ENCODE measurements at regions not wholly inside any gene's neighbourhood (a gene's known extent, or its start where the extent isn't known, plus 50 kb on each side); places are given as distances from the start of the nearest gene placed in this dataset.
"Not testable (repeated sequence)": the region's sequence is repeated elsewhere in the genome, so short reads cannot be mapped to it uniquely, and the experiment has no call there.

GRCh38 chr12:34142430-34142829, 120.1 kb downstream of the ALG10 start:
- no peak for TF ChIP-seq CTCF (IDR thresholded peaks at IDR 0.05; ENCODE audit: borderline replicate concordance, insufficient read depth, low read depth, low read length)

GRCh38 chr12:34151019-34151418, 128.7 kb downstream of the ALG10 start:
- H3K4me3 ChIP-seq (ENCODE audit: low read depth, low read length): no peak overlapping the region
- TF ChIP-seq CTCF (IDR thresholded peaks at IDR 0.05; ENCODE audit: borderline replicate concordance, insufficient read depth, low read depth, low read length): no peak

More at GRCh38 chr12:34142430-34142829, 120.1 kb downstream of the ALG10 start:
- no peak overlapping the region for H3K4me3 ChIP-seq (ENCODE audit: low read depth, low read length)

- H3K4me3 ChIP-seq (ENCODE audit: low read depth, low read length): no peak overlapping the region
- TF ChIP-seq CTCF (IDR thresholded peaks at IDR 0.05; ENCODE audit: borderline replicate concordance, insufficient read depth, low read depth, low read length): no peak
Measured at GRCh38 chr12:34163443-34163842, 141.1 kb downstream of the ALG10 start.

GRCh38 chr12:34166427-34167060, 144.2 kb downstream of the ALG10 start:
- no peak for TF ChIP-seq CTCF (IDR thresholded peaks at IDR 0.05; ENCODE audit: borderline replicate concordance, insufficient read depth, low read depth, low read length)

GRCh38 chr12:34168507-34168906, 146.2 kb downstream of the ALG10 start:
- not testable (repeated sequence) for H3K4me3 ChIP-seq (ENCODE audit: low read depth, low read length)

More at GRCh38 chr12:34166427-34167060, 144.2 kb downstream of the ALG10 start:
- H3K4me3 ChIP-seq (ENCODE audit: low read depth, low read length): no peak overlapping the region

- H3K4me3 ChIP-seq (ENCODE audit: low read depth, low read length): no peak overlapping the region
- no peak for TF ChIP-seq CTCF (IDR thresholded peaks at IDR 0.05; ENCODE audit: borderline replicate concordance, insufficient read depth, low read depth, low read length)
Measured at GRCh38 chr12:34186492-34186891, 164.2 kb downstream of the ALG10 start.

GRCh38 chr12:34188974-34189373, 166.7 kb downstream of the ALG10 start:
- H3K4me3 ChIP-seq (ENCODE audit: low read depth, low read length): no peak overlapping the region
- TF ChIP-seq CTCF (IDR thresholded peaks at IDR 0.05; ENCODE audit: borderline replicate concordance, insufficient read depth, low read depth, low read length): no peak
